Small intestine (tissue), 7 donors: ENCODE measurements at regions not wholly inside any gene's neighbourhood (a gene's known extent, or its start where the extent isn't known, plus 50 kb on each side); places are given as distances from the start of the nearest gene placed in this dataset.
"Not testable (repeated sequence)": the region's sequence is repeated elsewhere in the genome, so short reads cannot be mapped to it uniquely, and the experiment has no call there.

Experiments
- DNase-seq, 2 donors: peaks; one replicate each; pipeline versions ENCODE4 v3.0.0 to v3.0.0-alpha.2; 2013
- FAIRE-seq: peaks from 2 replicates; lab custom pipeline; 2012; peaks lifted over from hg19 to GRCh38; lab: Jason Lieb, UNC
- H3K27ac ChIP-seq, 3 donors: one replicate each; pipeline ENCODE4 v1.5.1; 2013; ENCODE audit warnings: low read length in 2 of 3, mild to moderate bottlenecking in 2 of 3, control low read depth in 1 of 3, inconsistent platforms in 1 of 3, low read depth in 1 of 3, moderate library complexity in 1 of 3
- H3K27me3 ChIP-seq, 3 donors: one replicate each; pipeline ENCODE4 v1.6.1; 2013; ENCODE audit warnings: low read length in 3 of 3, inconsistent platforms in 1 of 3; ENCODE audit not compliant: control insufficient read depth in 3 of 3, insufficient read depth in 3 of 3
- H3K36me3 ChIP-seq, 3 donors: one replicate each; pipeline ENCODE4 v1.6.1; 2013; ENCODE audit warnings: low read length in 3 of 3, inconsistent platforms in 1 of 3, low read depth in 1 of 3, mild to moderate bottlenecking in 1 of 3, moderate library complexity in 1 of 3; ENCODE audit not compliant: control insufficient read depth in 3 of 3, insufficient read depth in 2 of 3
- H3K4me1 ChIP-seq, 3 donors: one replicate each; pipeline ENCODE4 v1.6.1; 2013; ENCODE audit warnings: low read length in 2 of 3, inconsistent platforms in 1 of 3, low read depth in 1 of 3, mild to moderate bottlenecking in 1 of 3, moderate library complexity in 1 of 3; ENCODE audit not compliant: control insufficient read depth in 3 of 3, insufficient read depth in 2 of 3
- H3K4me3 ChIP-seq, 3 donors: one replicate each; pipeline ENCODE4 v1.5.1; 2013; ENCODE audit warnings: low read length in 3 of 3, control low read depth in 1 of 3, inconsistent platforms in 1 of 3, low read depth in 1 of 3, mild to moderate bottlenecking in 1 of 3, moderate library complexity in 1 of 3
- H3K9me3 ChIP-seq, 2 donors: one replicate each; pipeline ENCODE4 v1.6.1; 2013; ENCODE audit warnings: low read depth in 1 of 2, low read length in 1 of 2; ENCODE audit not compliant: control insufficient read depth in 2 of 2, insufficient read depth in 1 of 2
- WGBS, 3 donors: extraction: QIAGEN DNeasy Blood & Tissue Kit; methylation state at CpG; one replicate each; pipeline ENCODE4 v1.1.7; 2013; 5-methylcytosine and 5-hydroxymethylcytosine counted together
- donor health status: healthy with polysubstance abuse.
- donor health status: control.
- donor health status: control.
- donor health status: Bipolar disorder and iron deficiency.
- donor health status: healthy.

DNA sequence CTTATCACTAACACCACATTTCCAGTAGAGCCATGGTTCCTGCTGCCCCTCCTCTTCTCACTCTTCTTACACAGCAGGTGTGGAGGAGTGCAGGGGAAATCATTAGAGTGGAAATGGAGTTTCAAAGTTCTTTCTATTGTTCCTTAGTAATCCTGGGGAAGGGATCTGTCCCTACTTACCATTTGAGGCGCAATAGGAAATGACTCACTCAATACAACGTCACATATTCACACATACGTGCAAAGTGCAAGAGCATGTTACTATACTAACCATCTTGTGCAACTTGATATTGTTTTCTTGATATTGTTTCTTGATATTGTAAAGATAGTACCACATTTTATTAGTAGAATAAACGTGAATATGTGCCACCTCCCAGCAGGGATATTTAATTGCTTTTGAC lies 1010.2 kb downstream of the DNAJB9 start:
- no peaks in the 10 kb centered on the region for H3K36me3 ChIP-seq
- no peak overlapping the region for H3K27ac ChIP-seq
- H3K27me3 ChIP-seq, result no peaks in the 10 kb centered on the region
- H3K4me1 ChIP-seq, result no peaks in the 10 kb centered on the region
- peaks cover 0 to 7% of the 10 kb centered on the region in 2 donors for H3K9me3 ChIP-seq
- no peak for DNase-seq
- WGBS, 3 donors, result 15 to 38% (median 21%) methylated on average over 4 of the region's 4 CpGs
- FAIRE-seq, result no peak
- no peak overlapping the region for H3K4me3 ChIP-seq

DNA sequence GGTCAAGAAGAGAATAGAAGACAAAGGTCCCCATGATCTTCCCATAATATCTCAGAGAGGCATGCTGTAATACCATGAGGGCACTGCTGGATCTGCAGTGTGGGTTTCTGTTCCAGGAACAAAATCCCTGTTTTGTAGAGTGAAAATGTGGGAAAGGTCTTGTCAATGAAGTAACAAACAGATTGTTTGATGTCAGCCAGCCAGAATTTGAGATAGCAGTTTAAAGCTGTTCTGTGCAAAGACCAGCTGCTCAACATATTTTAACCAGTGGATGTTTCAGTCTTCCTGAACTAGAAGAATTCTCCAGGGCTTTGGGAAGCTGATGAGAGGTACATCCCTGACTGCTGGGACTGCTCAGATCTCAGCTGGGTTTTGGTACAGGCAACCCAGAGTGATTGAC lies 1012.5 kb downstream of the DNAJB9 start:
- Histone ChIP-seq H3K27ac (no peak overlapping the region), H3K36me3 (no peaks in the 10 kb centered on the region), H3K4me3 (no peak overlapping the region), H3K9me3 (peaks cover 0 to 7% of the 10 kb centered on the region in 2 donors), H3K4me1 (no peaks in the 10 kb centered on the region), H3K27me3 (no peaks in the 10 kb centered on the region)
- no peak for DNase-seq
- no peak for FAIRE-seq

- H3K27me3 ChIP-seq, H3K36me3 ChIP-seq, H3K4me1 ChIP-seq, H3K9me3 ChIP-seq, H3K27ac ChIP-seq, H3K4me3 ChIP-seq, FAIRE-seq, DNase-seq: not testable (repeated sequence)
- 76 to 80% (median 76%) methylated on average over 9 of the region's 9 CpGs for WGBS, 3 donors
Observed at GRCh38 chr7:109596948-109597347, 1027.3 kb downstream of the DNAJB9 start.

- H3K27ac ChIP-seq, result no peak overlapping the region
- H3K27me3 ChIP-seq, result no peaks in the 10 kb centered on the region
- FAIRE-seq (no peak), DNase-seq (no peak)
- H3K4me3 ChIP-seq, result no peak overlapping the region
- no peaks in the 10 kb centered on the region for H3K9me3 ChIP-seq
- WGBS, 3 donors, result 85 to 94% (median 89%) methylated on average over 1 of the region's 1 CpG
- no peaks in the 10 kb centered on the region for H3K4me1 ChIP-seq
- no peaks in the 10 kb centered on the region for H3K36me3 ChIP-seq
Observed at GRCh38 chr7:109611656-109612055, 1042.0 kb downstream of the DNAJB9 start.

DNA sequence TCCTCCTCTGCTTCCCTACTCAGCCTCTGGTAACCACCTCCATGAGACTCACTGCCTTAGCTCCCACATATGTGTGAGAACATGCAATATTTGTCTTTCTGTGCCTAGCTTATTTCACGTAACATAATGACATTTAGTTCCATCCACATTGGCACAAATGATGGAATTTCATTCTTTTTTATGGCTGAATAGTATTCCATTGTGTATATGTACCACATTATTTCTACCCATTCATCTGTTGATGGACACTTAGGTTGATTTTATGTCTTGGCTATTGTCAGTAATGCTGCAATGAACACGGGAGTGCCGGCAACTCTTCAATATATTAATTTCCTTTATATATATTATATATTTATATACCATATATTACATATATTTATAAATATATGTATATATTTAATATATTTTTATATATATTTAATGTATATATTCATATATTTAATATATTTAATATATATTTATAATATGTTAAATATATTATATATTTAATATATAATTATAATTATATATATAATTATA lies 1046.9 kb downstream of the DNAJB9 start:
- no peak for DNase-seq
- no peak for FAIRE-seq
- WGBS, 3 donors, result 91 to 94% (median 93%) methylated on average over 3 of the region's 3 CpGs
- Histone ChIP-seq H3K9me3 (no peaks in the 10 kb centered on the region), H3K4me1 (no peaks in the 10 kb centered on the region), H3K36me3 (no peaks in the 10 kb centered on the region), H3K27ac (no peak overlapping the region), H3K4me3 (no peak overlapping the region), H3K27me3 (no peaks in the 10 kb centered on the region)

DNA sequence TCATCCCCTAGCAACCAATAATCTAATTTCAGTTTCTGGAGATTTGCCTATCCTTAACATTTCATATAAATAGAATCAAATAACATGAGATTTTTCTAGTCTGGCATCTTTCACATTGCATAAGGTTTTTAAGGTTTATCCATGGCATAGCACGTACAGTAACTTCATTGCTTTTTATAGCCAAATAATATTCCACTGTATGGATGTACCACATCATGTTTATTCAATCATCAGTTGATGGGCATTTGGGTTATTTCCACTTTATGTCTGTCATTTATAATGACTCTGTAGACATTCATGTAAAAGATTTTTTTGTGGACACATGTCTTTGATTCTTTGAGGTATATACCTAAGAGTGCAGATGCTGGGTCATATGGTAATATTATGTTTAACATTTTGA lies 1052.6 kb downstream of the DNAJB9 start:
- Histone ChIP-seq H3K27me3 (no peaks in the 10 kb centered on the region), H3K27ac (no peak overlapping the region), H3K9me3 (peaks cover 0 to 3% of the 10 kb centered on the region in 2 donors), H3K36me3 (no peaks in the 10 kb centered on the region), H3K4me3 (no peak overlapping the region), H3K4me1 (no peaks in the 10 kb centered on the region)
- WGBS, 3 donors, result 83 to 92% (median 88%) methylated on average over 1 of the region's 1 CpG
- FAIRE-seq, result no peak
- no peak for DNase-seq

- not testable (repeated sequence) for H3K4me1 ChIP-seq, H3K27ac ChIP-seq, H3K36me3 ChIP-seq, H3K4me3 ChIP-seq, H3K27me3 ChIP-seq, DNase-seq, FAIRE-seq, H3K9me3 ChIP-seq
- 68 to 75% (median 72%) methylated on average over 8 of the region's 8 CpGs for WGBS, 3 donors
Observed at GRCh38 chr7:109632890-109633289, 1063.2 kb downstream of the DNAJB9 start.

- no peak overlapping the region for H3K27ac ChIP-seq
- FAIRE-seq (no peak), DNase-seq (no peak)
- H3K9me3 ChIP-seq, result peaks cover 0 to 6% of the 10 kb centered on the region in 2 donors
- no peak overlapping the region for H3K4me3 ChIP-seq
- no peaks in the 10 kb centered on the region for H3K27me3 ChIP-seq
- WGBS, 3 donors, result 69 to 74% (median 73%) methylated on average over 3 of the region's 3 CpGs
- no peaks in the 10 kb centered on the region for H3K4me1 ChIP-seq
- no peaks in the 10 kb centered on the region for H3K36me3 ChIP-seq
Observed at GRCh38 chr7:109635374-109635773, 1065.7 kb downstream of the DNAJB9 start.

DNA sequence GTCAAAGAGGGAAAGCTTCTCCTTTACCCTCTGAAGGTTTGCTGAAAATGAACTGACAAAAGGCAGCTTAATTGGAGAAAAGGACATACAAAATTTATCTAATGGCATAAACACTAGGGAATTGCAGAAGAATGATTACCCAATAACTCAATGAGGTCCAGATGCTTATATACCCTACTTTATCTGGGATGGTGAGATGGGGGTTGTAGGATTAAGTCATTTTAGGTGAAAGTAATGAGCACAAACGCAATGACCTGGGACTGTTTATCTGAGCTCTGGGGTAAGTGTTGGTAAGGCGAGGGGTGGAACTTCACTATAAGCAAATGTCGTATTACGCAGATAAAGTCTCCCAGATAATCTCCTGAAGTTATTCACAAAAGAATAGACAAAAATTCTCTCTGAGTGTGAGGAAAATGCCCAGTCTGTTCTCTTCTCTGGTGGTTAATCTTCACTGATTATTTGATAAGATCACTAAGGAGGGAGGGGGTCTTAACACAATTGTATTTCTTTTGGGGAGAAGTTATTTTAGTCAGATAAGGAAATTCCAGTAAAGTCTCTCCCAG lies 1067.8 kb downstream of the DNAJB9 start:
- DNase-seq (no peak), FAIRE-seq (no peak)
- no peaks in the 10 kb centered on the region for H3K36me3 ChIP-seq
- H3K27ac ChIP-seq, result no peak overlapping the region
- 66 to 74% (median 70%) methylated on average over 4 of the region's 4 CpGs for WGBS, 3 donors
- H3K9me3 ChIP-seq, result peaks cover 0 to 6% of the 10 kb centered on the region in 2 donors
- no peaks in the 10 kb centered on the region for H3K27me3 ChIP-seq
- H3K4me1 ChIP-seq, result no peaks in the 10 kb centered on the region
- H3K4me3 ChIP-seq, result no peak overlapping the region
